H1 (cell line): ENCODE measurements at regions not wholly inside any gene's neighbourhood (a gene's known extent, or its start where the extent isn't known, plus 50 kb on each side); places are given as distances from the start of the nearest gene placed in this dataset.

Source experiments
- CREB1 ChIP-seq: IDR thresholded peaks from 2 replicates; pipeline ENCODE4 v1.6.1; 2012; ENCODE audit warnings: inconsistent platforms
- CTCF ChIP-seq, 3 experiments: IDR thresholded peaks; 1 replicate in 2 of 3; 2 replicates in 1 of 3; pipeline versions ENCODE4 v1.5.1 to v1.6.1; 2011; ENCODE audit warnings: low read length in 3 of 3, mild to moderate bottlenecking in 3 of 3, inconsistent platforms in 2 of 3, low read depth in 1 of 3, moderate library complexity in 1 of 3; ENCODE audit not compliant: insufficient read depth in 1 of 3; ENCODE audit errors: control extremely low read depth in 1 of 3
- EZH2 ChIP-seq: fragments of 200-600 bp; sonication (generic); IDR thresholded peaks from 2 replicates; pipeline ENCODE4 v1.7.1; 2012; ENCODE audit warnings: low read depth, mild to moderate bottlenecking, moderate library complexity, low read length, inconsistent platforms; ENCODE audit not compliant: severe bottlenecking
- MAX ChIP-seq: IDR thresholded peaks from 2 replicates; pipeline ENCODE4 v1.6.1; 2012; ENCODE audit warnings: inconsistent platforms
- SP1 ChIP-seq: IDR thresholded peaks from 2 replicates; pipeline ENCODE4 v1.6.1; 2011; ENCODE audit warnings: low read depth, low read length
- TAF1 ChIP-seq: IDR thresholded peaks from 2 replicates; pipeline ENCODE4 v1.6.1; 2011; ENCODE audit warnings: mild to moderate bottlenecking, low read depth, low read length
- TBP ChIP-seq: IDR thresholded peaks from 2 replicates; pipeline ENCODE4 v1.6.1; 2011; ENCODE audit warnings: low read depth, low read length, improper control_type of control experiment
- YY1 ChIP-seq: IDR thresholded peaks from 2 replicates; pipeline ENCODE4 v1.6.1; 2011; ENCODE audit warnings: low read depth, mild to moderate bottlenecking, low read length

GRCh38 chr5:77892061-77893010 is 116.2 kb upstream of the TBCA start:
- TF ChIP-seq YY1 (no peak), CTCF (IDR thresholded peaks at IDR 0.05; ENCODE audit: control extremely low read depth in 1 of 3, insufficient read depth in 1 of 3, low read depth in 1 of 3, low read length in 3 of 3) (no peak), SP1 (no peak), TAF1 (no peak), MAX (no peak), TBP (no peak), EZH2 (no peak), CREB1 (no peak)
